Aorta (tissue), 5 donors: ENCODE measurements at regions not wholly inside any gene's neighbourhood (a gene's known extent, or its start where the extent isn't known, plus 50 kb on each side); places are given as distances from the start of the nearest gene placed in this dataset.
"Not testable (repeated sequence)": the region's sequence is repeated elsewhere in the genome, so short reads cannot be mapped to it uniquely, and the experiment has no call there.

Experiments
- ATAC-seq: fragments of 200-7000 bp; cut with Tn5 transposase; one replicate; pipeline ENCODE4 v1.9.1; 2022; ENCODE audit warnings: moderate library complexity; ENCODE audit not compliant: low FRiP score
- DNase-seq, 2 donors: peaks; one replicate each; pipeline ENCODE4 v3.0.0-alpha.2; 2020
- H3K27ac ChIP-seq, 2 donors: one replicate each; pipeline ENCODE4 v1.5.1; 2013; ENCODE audit warnings: low read length in 2 of 2, mild to moderate bottlenecking in 2 of 2, moderate library complexity in 2 of 2, control low read depth in 1 of 2, inconsistent platforms in 1 of 2, low read depth in 1 of 2
- H3K27me3 ChIP-seq, 2 donors: one replicate each; pipeline ENCODE4 v1.6.1; 2013; ENCODE audit warnings: control low read depth in 1 of 2, low read length in 1 of 2, mild to moderate bottlenecking in 1 of 2, moderate library complexity in 1 of 2; ENCODE audit not compliant: insufficient read depth in 2 of 2, control insufficient read depth in 1 of 2
- H3K36me3 ChIP-seq, 2 donors: one replicate each; pipeline ENCODE4 v1.6.1; 2013; ENCODE audit warnings: control low read depth in 1 of 2, low read length in 1 of 2, mild to moderate bottlenecking in 1 of 2; ENCODE audit not compliant: insufficient read depth in 2 of 2, control insufficient read depth in 1 of 2
- H3K4me1 ChIP-seq, 2 donors: one replicate each; pipeline ENCODE4 v1.6.1; 2013; ENCODE audit warnings: low read length in 2 of 2, control low read depth in 1 of 2, mild to moderate bottlenecking in 1 of 2, moderate library complexity in 1 of 2; ENCODE audit not compliant: insufficient read depth in 2 of 2, control insufficient read depth in 1 of 2
- H3K4me3 ChIP-seq, 2 donors: one replicate each; pipeline ENCODE4 v1.5.1; 2013; ENCODE audit warnings: low read length in 2 of 2, control low read depth in 1 of 2, mild to moderate bottlenecking in 1 of 2
- H3K9me3 ChIP-seq: one replicate; pipeline ENCODE4 v1.6.1; 2013; ENCODE audit warnings: mild to moderate bottlenecking, low read length; ENCODE audit not compliant: control insufficient read depth
- WGBS, 2 donors: extraction: QIAGEN DNeasy Blood & Tissue Kit; methylation state at CpG; one replicate each; pipeline ENCODE4 v1.1.7; 2013; 5-methylcytosine and 5-hydroxymethylcytosine counted together
- intact Hi-C, 2 donors: fragments of 100-400 bp; cut with DNase I; formaldehyde crosslinking; loops; one replicate each; pipeline versions ENCODE4 v1.14.2 to v1.15.0; 2022
- donor health status: healthy with polysubstance abuse.
- donor health status: Bipolar disorder and iron deficiency.
- donor health status: DM: no; HTN: no; CAD: no.
- donor health status: DM: no; HTN: no; CAD: no.
- donor health status: DM: yes; HTN: yes; CAD: no.

DNA sequence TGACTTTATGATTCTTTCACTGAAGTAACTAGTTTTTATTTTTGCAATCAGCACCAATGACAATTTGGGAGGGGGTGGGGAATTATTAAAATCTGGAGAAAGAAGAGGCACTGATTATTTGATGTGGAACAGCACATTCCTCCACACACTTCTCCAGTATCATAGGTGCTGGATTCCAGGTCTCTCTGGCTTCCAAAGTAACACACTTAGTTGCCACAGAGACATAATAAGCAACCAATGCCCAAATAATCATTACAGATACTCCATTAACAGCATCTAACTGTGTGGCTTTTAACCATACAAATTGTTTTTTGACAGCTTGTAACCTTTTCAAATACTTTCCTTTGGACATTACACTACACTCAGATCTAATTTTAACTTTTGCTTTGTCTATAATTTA, 131.0 kb upstream of the CDIN1 start:
- ATAC-seq: no peak
- H3K4me1 ChIP-seq: no peaks in the 10 kb centered on the region
- DNase-seq: no peak
- intact Hi-C loops: no loop called here
- no peak overlapping the region for H3K27ac ChIP-seq
- H3K27me3 ChIP-seq: no peaks in the 10 kb centered on the region
- H3K9me3 ChIP-seq: no peaks in the 10 kb centered on the region
- H3K36me3 ChIP-seq: no peaks in the 10 kb centered on the region
- H3K4me3 ChIP-seq: no peak overlapping the region

DNA sequence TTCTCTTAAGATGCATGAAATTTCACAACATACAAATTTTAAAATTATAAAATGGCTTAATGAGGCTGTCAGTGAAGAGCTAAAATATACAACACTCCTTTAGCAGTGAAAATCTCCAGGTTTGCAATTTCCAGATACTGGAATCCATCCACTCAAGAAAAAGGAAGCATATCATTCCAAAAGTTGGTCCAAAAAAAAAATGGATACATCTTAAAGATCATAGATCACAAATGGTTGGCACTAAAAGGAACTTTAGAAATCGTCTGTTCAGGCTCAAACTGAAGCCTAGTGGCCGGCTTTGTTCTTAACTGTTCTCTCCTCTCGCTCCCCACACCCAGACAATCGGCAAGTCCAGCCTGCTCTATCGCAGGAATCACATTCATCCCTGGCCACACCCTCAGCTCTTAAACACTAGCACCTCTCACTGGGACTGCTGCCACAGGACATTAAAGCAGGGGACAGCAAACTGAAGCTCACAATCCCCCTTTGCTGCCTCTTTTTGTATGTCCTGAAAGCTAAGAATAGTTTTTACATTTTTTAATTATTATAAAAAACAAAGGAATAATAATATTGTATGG, 130.3 kb upstream of the CDIN1 start:
- 57 to 62% methylated on average over 5 of the region's 5 CpGs for WGBS, 2 donors
- no peaks in the 10 kb centered on the region for H3K9me3 ChIP-seq
- no peak overlapping the region for H3K4me3 ChIP-seq
- ATAC-seq: no peak
- no peak for DNase-seq
- H3K36me3 ChIP-seq: no peaks in the 10 kb centered on the region
- no peaks in the 10 kb centered on the region for H3K27me3 ChIP-seq
- intact Hi-C loops: no loop called here
- H3K27ac ChIP-seq: no peak overlapping the region
- H3K4me1 ChIP-seq: no peaks in the 10 kb centered on the region

DNA sequence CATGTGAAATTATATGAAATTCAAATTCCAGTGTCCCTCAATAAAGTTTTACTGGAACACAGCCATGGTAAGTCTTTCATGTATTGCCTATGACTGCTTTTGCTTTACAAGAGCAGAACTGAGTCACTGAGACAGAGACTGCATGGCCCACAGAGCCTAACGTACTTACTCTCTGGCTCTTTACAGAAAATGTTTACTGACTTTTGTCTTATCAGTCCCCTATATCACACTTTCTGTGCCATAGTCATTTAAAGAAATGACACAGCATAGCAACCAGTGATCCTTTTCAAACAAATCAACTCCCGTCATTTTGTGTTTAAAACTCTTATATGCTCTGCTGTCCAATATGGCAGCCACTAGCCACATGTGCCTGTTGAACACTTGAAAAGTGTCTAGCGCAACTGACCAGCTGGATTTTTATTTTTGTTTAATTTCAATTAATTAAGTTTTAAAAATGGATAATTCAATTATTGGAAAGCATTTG, 129.7 kb upstream of the CDIN1 start:
- Histone ChIP-seq H3K27ac (no peak overlapping the region), H3K4me1 (no peaks in the 10 kb centered on the region), H3K36me3 (no peaks in the 10 kb centered on the region), H3K4me3 (no peak overlapping the region), H3K9me3 (no peaks in the 10 kb centered on the region), H3K27me3 (peaks cover 0 to 2% of the 10 kb centered on the region in 2 donors)
- 80 to 81% methylated on average over 3 of the region's 3 CpGs for WGBS, 2 donors
- ATAC-seq (no peak), DNase-seq (no peak)
- intact Hi-C loops: no loop called here

DNA sequence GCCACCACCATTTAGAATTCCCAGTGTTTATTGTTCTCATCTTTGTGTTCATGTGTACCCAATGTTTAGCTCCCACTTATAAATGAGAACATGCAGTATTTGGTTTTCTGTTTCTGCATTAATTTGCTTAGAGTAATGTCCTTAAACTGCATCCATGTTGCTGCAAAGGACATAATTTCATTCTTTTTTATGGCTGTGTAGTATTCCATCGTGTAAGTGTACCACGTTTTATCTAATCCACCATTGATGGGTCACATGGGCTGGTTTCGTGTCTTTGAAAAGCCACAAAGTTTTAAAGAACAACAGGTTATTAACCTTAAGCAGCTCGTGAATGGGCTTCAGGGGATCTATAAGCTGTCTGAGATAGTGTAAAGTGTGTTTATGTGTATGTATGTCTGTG, 125.2 kb upstream of the CDIN1 start:
- H3K36me3 ChIP-seq, H3K27ac ChIP-seq, H3K9me3 ChIP-seq, ATAC-seq, DNase-seq, H3K27me3 ChIP-seq, H3K4me3 ChIP-seq, intact Hi-C loops, H3K4me1 ChIP-seq: not testable (repeated sequence)
- 92 to 93% methylated on average over 4 of the region's 4 CpGs for WGBS, 2 donors

DNA sequence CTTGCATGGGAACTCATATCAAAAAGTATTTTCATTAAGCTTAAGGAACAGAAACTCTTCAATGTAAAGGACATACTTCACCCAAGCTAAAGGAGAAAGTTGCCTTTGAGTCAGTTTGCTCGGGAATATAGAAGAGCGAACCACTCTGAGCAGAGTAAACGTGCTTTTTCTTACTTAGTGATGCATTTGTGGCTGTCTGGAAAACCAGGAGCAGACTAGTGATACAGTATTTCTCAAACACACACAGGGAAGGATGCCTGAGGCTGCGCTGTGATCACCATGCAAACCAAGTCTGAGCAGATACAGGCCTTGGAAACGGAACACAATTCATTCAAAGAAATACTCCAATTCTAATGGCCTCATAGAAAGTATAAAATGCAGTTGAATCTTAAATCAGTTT, 121.0 kb upstream of the CDIN1 start:
- DNase-seq (no peak), ATAC-seq (no peak)
- 35 to 38% methylated on average over 5 of the region's 5 CpGs for WGBS, 2 donors

DNA sequence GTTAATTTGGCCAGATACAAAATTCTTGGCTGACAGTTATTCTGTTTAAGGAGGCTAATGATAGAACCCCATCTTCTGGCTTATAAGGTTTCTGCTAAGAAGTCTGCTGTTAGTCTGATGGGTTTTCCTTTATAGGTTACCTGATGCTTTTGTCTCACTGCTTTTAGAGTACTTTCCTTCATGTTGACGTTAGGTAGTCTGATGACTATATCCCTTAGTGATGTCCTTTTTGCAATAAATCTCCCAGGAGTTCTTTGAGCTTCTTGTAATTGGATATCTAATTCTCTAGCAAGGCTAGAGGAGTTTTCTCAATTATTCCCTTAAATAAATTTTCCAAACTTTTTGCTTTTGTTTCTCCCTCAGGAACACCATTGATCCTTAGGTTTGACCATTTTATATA, 114.1 kb upstream of the CDIN1 start:
- ATAC-seq (no peak), DNase-seq (no peak)
- Histone ChIP-seq H3K27me3 (no peaks in the 10 kb centered on the region), H3K9me3 (no peaks in the 10 kb centered on the region), H3K4me3 (no peak overlapping the region), H3K36me3 (no peaks in the 10 kb centered on the region), H3K4me1 (no peaks in the 10 kb centered on the region), H3K27ac (no peak overlapping the region)
- WGBS, 2 donors: 79 to 83% methylated on average over 1 of the region's 1 CpG
- intact Hi-C loops: no loop called here

More for the DNA sequence above, 121.0 kb upstream of the CDIN1 start:
- Histone ChIP-seq H3K36me3 (no peaks in the 10 kb centered on the region), H3K9me3 (no peaks in the 10 kb centered on the region), H3K4me1 (no peaks in the 10 kb centered on the region), H3K27me3 (peaks cover 0 to 2% of the 10 kb centered on the region in 2 donors), H3K27ac (no peak overlapping the region), H3K4me3 (no peak overlapping the region)
- intact Hi-C loops: no loop called here

DNA sequence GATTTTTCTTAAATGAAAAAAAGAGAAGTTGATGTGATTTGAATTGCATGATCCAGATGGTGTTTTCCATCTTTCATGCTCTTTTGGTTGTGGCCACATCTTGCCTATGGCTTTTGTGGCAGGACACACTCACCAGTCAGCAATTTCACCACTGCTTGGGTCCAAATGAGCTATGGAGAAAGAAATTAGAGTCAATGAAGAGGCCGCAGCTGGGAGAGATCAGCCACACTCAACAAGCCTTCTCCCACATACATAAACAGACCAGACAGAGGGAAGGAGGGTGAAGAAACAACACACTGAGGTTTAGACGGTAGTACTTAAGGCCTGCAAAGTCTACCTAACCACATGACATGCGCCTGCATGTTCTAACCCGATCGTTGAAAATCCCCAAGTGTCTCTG, 110.7 kb upstream of the CDIN1 start:
- DNase-seq (no peak), ATAC-seq (peak; percentile 26)
- intact Hi-C loops: no loop called here
- no peak overlapping the region for H3K4me3 ChIP-seq
- WGBS, 2 donors: 85 to 89% methylated on average over 5 of the region's 5 CpGs
- H3K36me3 ChIP-seq: no peaks in the 10 kb centered on the region
- no peaks in the 10 kb centered on the region for H3K9me3 ChIP-seq
- H3K27me3 ChIP-seq: no peaks in the 10 kb centered on the region
- no peaks in the 10 kb centered on the region for H3K4me1 ChIP-seq
- no peak overlapping the region for H3K27ac ChIP-seq

DNA sequence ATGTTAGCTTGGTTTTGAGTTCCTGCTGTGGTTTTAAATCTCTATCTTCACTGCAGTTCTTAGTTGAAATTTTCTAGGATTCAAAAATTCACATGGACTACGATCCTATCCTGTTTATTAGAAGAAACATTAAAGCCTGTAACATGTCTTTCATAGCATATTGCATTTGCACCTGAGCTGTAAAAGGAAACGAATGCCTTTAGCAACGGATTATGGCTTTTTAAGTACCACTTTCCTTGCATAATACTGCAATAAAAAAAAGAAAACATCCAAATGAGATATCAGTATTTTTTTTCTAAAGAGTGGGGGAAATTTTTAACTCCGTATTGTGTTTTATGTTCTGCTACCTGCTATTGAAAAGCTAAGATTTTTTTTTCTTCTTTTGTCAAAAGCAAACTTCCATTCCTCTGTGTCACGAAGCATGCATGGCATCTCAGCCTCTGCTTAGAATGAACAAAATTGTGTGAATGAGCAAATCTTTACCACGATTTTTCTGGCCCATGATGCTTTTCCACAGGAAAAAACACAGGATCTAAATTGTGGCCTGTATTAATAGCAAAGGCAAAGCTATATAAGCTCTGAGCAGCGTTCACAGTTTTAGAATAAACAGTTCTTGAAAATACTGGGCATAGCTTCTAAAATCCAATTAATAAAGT, 110.0 kb upstream of the CDIN1 start:
- Histone ChIP-seq H3K4me3 (peak overlapping the region in 1 of 2 donors; percentile 18), H3K27me3 (no peaks in the 10 kb centered on the region), H3K9me3 (no peaks in the 10 kb centered on the region), H3K4me1 (no peaks in the 10 kb centered on the region), H3K36me3 (no peaks in the 10 kb centered on the region), H3K27ac (no peak overlapping the region)
- ATAC-seq (no peak), DNase-seq (no peak)
- intact Hi-C loops: no loop called here
- WGBS, 2 donors: 21 to 22% methylated on average over 7 of the region's 7 CpGs

DNA sequence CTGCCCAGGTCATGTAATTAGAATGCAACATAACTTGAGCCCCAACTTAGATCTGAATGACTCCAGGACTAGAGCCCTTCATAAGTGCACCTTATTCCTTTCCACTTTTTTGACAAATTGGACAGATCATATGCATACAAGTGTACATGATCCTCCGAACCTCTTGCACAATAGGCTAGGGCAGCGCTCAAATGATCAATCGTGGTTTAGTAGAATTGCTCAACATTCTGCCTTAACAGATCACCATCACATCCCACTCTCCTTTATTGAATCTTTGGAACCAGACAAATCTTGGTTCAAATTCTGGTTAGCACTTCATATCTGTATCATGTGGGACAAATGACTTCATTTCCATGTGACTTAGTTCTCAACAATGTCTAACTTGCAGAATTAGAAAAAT, 106.8 kb upstream of the CDIN1 start:
- H3K4me3 ChIP-seq: no peak overlapping the region
- no peaks in the 10 kb centered on the region for H3K9me3 ChIP-seq
- H3K27me3 ChIP-seq: no peaks in the 10 kb centered on the region
- ATAC-seq (no peak), DNase-seq (no peak)
- H3K36me3 ChIP-seq: no peaks in the 10 kb centered on the region
- 77 to 81% methylated on average over 3 of the region's 3 CpGs for WGBS, 2 donors
- no peak overlapping the region for H3K27ac ChIP-seq
- H3K4me1 ChIP-seq: no peaks in the 10 kb centered on the region
- intact Hi-C loops: no loop called here
